Testis (tissue), 2 donors: ENCODE measurements at regions not wholly inside any gene's neighbourhood (a gene's known extent, or its start where the extent isn't known, plus 50 kb on each side); places are given as distances from the start of the nearest gene placed in this dataset.

Source experiments
- DNase-seq: peaks from one replicate; pipeline ENCODE4 v3.0.0-alpha.2; 2019
- H3K27ac ChIP-seq, 2 donors: fragments of 200-600 bp; sonication (generic); one replicate each; pipeline ENCODE4 v1.5.1; 2019
- H3K27me3 ChIP-seq: fragments of 200-600 bp; sonication (generic); one replicate; pipeline ENCODE4 v1.5.1; 2019
- H3K36me3 ChIP-seq: fragments of 200-600 bp; sonication (generic); one replicate; pipeline ENCODE4 v1.5.1; 2017; ENCODE audit warnings: low read depth; ENCODE audit errors: missing control alignments
- H3K4me1 ChIP-seq: fragments of 200-600 bp; sonication (generic); one replicate; pipeline ENCODE4 v1.5.1; 2019
- H3K4me3 ChIP-seq, 2 donors: fragments of 200-600 bp; sonication (generic); one replicate each; pipeline ENCODE4 v1.5.1; 2017 to 2019
- H3K9me3 ChIP-seq: fragments of 200-600 bp; sonication (generic); one replicate; pipeline ENCODE4 v1.5.1; 2017
- POLR2A ChIP-seq: fragments of 450-650 bp; IDR thresholded peaks from one replicate; pipeline ENCODE4 v1.6.1; 2017; ENCODE audit warnings: antibody characterized with exemption, mild to moderate bottlenecking, moderate library complexity
- WGBS, 2 donors: methylation state at CpG; one replicate each; pipeline ENCODE4 v1.1.5; 2018; 5-methylcytosine and 5-hydroxymethylcytosine counted together
- intact Hi-C: fragments of 100-400 bp; cut with DNase I; formaldehyde crosslinking; loops from one replicate; pipeline ENCODE4 v1.15.1; 2023; ENCODE audit warnings: low total_unique reads
- TF ChIP-seq, protein P1 (sequence below), 3 experiments: fragments of 450-650 bp in 2 of 3; fragments of 200-600 bp in 1 of 3; sonication (generic) in 1 of 3; IDR thresholded peaks; one replicate each; pipeline ENCODE4 v1.5.1; 2016 to 2019; ENCODE audit warnings: antibody characterized with exemption in 3 of 3, mild to moderate bottlenecking in 2 of 3, moderate library complexity in 1 of 3

- intact Hi-C loops = no loop called here
- WGBS, 2 donors = 40 to 47% methylated on average over 4 of the region's 4 CpGs
- TF ChIP-seq POLR2A = no peak
- TF ChIP-seq, protein P1, sequence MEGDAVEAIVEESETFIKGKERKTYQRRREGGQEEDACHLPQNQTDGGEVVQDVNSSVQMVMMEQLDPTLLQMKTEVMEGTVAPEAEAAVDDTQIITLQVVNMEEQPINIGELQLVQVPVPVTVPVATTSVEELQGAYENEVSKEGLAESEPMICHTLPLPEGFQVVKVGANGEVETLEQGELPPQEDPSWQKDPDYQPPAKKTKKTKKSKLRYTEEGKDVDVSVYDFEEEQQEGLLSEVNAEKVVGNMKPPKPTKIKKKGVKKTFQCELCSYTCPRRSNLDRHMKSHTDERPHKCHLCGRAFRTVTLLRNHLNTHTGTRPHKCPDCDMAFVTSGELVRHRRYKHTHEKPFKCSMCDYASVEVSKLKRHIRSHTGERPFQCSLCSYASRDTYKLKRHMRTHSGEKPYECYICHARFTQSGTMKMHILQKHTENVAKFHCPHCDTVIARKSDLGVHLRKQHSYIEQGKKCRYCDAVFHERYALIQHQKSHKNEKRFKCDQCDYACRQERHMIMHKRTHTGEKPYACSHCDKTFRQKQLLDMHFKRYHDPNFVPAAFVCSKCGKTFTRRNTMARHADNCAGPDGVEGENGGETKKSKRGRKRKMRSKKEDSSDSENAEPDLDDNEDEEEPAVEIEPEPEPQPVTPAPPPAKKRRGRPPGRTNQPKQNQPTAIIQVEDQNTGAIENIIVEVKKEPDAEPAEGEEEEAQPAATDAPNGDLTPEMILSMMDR (IDR thresholded peaks at IDR 0.05) = no peak
- Histone ChIP-seq H3K27me3 (no peaks in the 10 kb centered on the region), H3K27ac (no peak overlapping the region), H3K4me3 (no peak overlapping the region), H3K9me3 (no peaks in the 10 kb centered on the region), H3K36me3 (no peaks in the 10 kb centered on the region), H3K4me1 (no peaks in the 10 kb centered on the region)
- DNase-seq = no peak
These were observed 392.0 kb downstream of the EMP1 start for GRCh38 chr12:13588574-13588973.

GRCh38 chr12:13587721-13588390, 391.3 kb downstream of the EMP1 start:
- Histone ChIP-seq H3K36me3 (no peaks in the 10 kb centered on the region), H3K27me3 (no peaks in the 10 kb centered on the region), H3K4me1 (no peaks in the 10 kb centered on the region), H3K27ac (no peak overlapping the region), H3K9me3 (no peaks in the 10 kb centered on the region), H3K4me3 (no peak overlapping the region)
- TF ChIP-seq POLR2A = no peak
- TF ChIP-seq, protein P1 (IDR thresholded peaks at IDR 0.05) = no peak
- WGBS, 2 donors = 72% methylated on average over 5 of the region's 5 CpGs
- intact Hi-C loops = no loop called here
- DNase-seq = no peak

- H3K4me1 ChIP-seq = no peaks in the 10 kb centered on the region
- no peak for DNase-seq
- 69 to 79% methylated on average over 5 of the region's 5 CpGs for WGBS, 2 donors
These were observed 389.8 kb downstream of the EMP1 start for GRCh38 chr12:13586361-13586760.

GRCh38 chr12:13584541-13584940, 388.0 kb downstream of the EMP1 start:
- no peaks in the 10 kb centered on the region for H3K36me3 ChIP-seq
- H3K4me1 ChIP-seq = no peaks in the 10 kb centered on the region
- no peak for DNase-seq
- no peak overlapping the region for H3K27ac ChIP-seq
- no peak overlapping the region for H3K4me3 ChIP-seq
- intact Hi-C loops = no loop called here
- TF ChIP-seq POLR2A = no peak
- TF ChIP-seq, protein P1 (IDR thresholded peaks at IDR 0.05) = no peak
- H3K9me3 ChIP-seq = no peaks in the 10 kb centered on the region
- 56 to 66% methylated on average over 2 of the region's 2 CpGs for WGBS, 2 donors
- H3K27me3 ChIP-seq = no peaks in the 10 kb centered on the region

More at GRCh38 chr12:13586361-13586760, 389.8 kb downstream of the EMP1 start:
- no peak overlapping the region for H3K27ac ChIP-seq
- H3K27me3 ChIP-seq = no peaks in the 10 kb centered on the region
- intact Hi-C loops = no loop called here
- no peaks in the 10 kb centered on the region for H3K36me3 ChIP-seq
- no peaks in the 10 kb centered on the region for H3K9me3 ChIP-seq
- TF ChIP-seq POLR2A = no peak
- TF ChIP-seq, protein P1 (IDR thresholded peaks at IDR 0.05) = no peak
- H3K4me3 ChIP-seq = no peak overlapping the region

DNA sequence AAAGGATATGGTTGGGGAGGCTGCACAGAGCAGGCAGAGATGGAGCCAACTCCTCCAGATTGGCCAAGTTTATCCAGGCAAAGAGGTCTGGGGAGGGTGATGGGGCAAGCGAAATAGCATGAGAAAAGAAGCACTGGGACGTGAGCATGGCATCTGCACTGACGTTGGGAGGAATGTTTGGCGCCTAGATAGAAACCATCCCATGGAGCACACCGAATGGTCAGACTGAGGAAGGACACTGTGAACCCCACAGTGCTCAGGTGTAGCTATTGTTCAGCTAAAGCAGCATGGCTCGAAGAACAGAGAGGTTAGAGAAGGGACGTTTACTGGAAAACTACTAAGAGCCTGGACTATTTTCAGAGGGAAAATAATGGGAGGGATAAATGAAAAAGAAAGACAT, 387.1 kb downstream of the EMP1 start:
- H3K4me1 ChIP-seq = no peaks in the 10 kb centered on the region
- WGBS, 2 donors = 79 to 80% methylated on average over 7 of the region's 7 CpGs

More for the DNA sequence above, 387.1 kb downstream of the EMP1 start:
- Histone ChIP-seq H3K9me3 (no peaks in the 10 kb centered on the region), H3K27ac (no peak overlapping the region), H3K36me3 (no peaks in the 10 kb centered on the region), H3K4me3 (no peak overlapping the region), H3K27me3 (no peaks in the 10 kb centered on the region)
- intact Hi-C loops = no loop called here
- TF ChIP-seq, protein P1 (IDR thresholded peaks at IDR 0.05) = no peak
- TF ChIP-seq POLR2A = no peak
- DNase-seq = no peak
